Smooth muscle cell of the brain vasculature (primary cell): ENCODE measurements at regions not wholly inside any gene's neighbourhood (a gene's known extent, or its start where the extent isn't known, plus 50 kb on each side); places are given as distances from the start of the nearest gene placed in this dataset.

Experiments used
- DNase-seq: peaks from one replicate; pipeline ENCODE4 v3.0.0-alpha.2; 2012; ENCODE audit warnings: low read depth, low spot score

DNA sequence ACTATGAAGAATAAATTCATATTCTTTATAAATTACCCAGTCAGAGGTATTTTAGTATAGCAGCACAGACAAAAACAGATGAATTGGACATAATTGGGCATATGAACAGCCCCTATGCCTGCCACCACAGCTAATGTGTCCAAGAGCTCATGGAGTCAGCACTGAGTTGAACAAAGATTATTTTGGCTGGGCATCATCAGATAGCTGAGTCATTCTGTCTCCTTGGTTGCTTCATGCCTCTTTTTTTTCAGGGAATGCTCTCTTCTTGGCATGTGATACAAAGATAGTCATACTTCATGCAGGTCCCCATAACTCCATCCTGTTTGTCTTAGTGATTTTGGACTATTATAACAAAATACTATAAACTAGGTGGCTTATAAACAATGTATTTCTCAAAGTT lies 275.6 kb downstream of the TENT5A start:
- no peak for DNase-seq

DNA sequence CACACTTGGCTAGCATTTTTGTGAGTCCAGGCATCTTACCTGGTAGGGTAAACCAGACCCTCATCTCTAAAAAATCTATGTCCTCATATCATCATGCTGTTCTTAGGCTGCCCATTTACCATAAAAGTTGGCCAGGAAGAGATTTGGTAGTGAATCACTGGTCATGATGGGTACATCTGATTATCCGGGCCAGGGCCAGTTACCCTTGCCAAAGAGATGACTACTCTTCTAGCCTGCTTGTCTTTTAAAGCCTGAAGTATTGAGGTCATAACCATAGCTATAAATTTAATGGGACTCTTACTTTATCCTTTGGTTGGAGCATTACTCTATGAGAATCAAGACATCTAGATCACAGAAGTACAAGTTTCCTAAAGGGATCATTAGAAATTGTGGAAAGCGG lies 276.8 kb downstream of the TENT5A start:
- DNase-seq = no peak

DNA sequence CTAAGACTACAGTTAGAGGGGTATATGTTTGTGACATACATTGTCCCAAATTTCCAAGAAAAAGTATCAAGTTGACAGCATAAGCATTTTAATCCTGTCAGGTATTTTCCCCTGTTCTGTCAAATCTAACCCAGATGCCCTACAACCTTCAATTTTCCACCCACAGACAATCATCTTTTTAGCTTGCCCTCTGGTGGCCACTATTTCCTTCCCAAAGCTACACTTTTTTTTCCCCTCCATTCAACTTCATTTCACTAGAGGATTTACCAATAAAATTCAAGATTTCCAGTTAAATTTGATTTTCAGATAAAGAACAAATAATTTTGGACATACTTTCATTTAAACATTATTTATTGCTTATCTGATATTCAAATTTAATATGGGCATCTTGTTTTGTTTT lies 286.6 kb downstream of the TENT5A start:
- DNase-seq = no peak

DNA sequence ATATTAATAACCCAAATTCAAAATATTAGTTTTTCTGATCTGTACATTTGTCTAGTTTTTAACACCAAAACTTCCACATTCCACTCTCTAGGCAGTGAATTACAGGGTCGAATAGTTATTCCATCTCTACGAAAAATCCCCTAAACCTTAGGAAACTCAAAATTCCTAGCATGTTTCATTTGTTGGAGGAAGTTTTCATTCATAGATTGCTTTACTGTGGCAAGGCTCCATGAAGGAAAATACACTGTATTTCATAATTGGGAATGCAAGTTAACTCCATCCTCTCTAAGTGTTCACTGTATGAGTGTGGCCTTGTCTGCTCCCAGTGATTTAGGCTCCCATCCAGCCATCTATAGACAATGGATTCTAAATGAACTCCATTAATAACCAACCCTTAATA lies 296.1 kb downstream of the TENT5A start:
- DNase-seq = no peak

DNA sequence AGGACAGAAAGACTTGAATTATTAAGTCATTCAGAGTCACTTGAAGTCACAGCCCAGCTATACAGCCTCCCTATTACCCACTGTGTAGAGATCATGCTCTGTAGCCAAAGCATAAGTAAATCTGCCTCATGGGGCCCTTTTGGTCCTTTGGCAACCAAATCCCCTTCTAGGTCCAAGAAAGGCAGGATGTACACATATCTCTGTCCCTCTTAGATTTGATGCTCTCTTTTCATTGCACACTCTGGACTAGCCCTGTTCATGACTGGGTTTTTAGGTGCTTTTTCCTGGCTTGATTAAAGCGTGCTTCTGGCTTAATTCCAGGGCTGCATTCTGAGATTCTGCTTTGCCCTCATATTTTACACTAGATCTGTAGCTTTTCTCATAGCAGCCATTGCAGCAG lies 296.8 kb downstream of the TENT5A start:
- DNase-seq = no peak

DNA sequence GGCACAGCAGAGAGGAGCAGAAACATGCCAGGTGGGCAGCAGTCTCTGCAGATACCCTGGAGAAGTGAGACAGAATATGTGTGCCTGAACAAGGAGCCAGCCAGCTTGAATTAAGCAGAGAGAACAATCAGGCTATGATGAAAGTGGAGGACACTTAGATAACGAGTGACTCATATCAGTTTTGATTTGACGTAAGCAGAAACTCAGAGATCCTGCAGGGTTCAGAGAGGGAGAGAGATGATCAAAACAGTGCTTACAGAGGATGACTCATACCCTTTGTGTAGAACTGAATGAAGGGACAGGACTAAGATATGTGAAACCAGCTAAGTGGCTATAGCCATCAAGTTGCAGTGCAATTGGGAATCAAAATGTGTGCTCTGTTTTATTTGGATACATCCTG lies 300.7 kb downstream of the TENT5A start:
- peak; percentile 15 for DNase-seq

DNA sequence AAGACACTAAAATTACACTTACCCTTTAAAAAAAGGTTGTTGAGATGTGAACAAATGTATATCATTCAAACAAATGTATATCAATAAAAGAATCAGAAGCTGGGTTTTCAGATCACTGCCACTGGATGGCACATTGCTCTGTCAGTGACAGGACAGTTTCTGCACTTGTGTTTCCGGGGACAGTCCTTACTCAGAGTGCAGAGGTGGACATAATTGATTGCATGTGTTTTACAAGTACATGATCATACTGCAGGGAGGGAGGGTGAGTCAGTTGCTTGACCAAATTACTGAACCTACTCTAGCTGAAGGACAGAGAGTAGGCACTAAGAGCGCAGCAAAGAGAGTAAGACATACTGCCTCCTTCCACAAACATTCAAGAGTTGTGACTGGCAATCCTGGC lies 302.3 kb downstream of the TENT5A start:
- DNase-seq = no peak

DNA sequence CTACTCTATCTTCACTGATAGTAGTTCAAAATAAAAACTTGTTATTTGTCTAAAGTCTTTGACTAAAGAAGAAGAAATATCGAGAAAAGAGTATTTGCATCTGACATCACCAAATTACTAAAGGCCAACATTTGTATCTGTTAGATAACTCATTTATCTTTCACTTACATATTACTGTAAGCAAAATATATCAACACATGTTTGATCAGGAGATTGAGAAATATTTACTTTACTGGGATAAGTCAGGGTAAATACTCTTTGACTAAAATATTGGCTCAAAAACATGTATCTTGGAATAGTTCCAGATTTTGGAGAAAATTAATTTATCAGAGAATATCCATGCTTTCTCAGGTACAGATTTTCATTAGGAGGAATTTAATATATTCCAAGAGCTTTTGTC lies 306.0 kb downstream of the TENT5A start:
- no peak for DNase-seq

DNA sequence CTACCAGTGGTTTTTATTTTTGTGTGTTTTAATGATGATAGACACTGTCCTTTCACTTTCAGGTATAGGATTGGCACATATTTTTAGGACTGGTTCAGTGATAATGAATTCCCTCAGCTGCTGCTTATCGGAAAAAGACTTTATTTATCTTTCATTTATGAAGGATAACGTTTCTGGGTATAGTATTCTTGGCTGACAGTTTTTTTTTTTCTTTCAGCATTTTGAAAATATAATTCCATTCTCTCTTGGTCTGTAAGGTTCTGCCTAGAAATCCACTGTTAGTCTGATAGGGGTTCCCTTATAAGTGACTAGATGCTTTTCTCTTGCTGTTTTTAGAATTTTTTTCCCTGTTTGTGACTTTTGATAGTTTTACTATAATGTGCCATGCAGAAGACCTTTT lies 313.1 kb downstream of the TENT5A start:
- DNase-seq = no peak

DNA sequence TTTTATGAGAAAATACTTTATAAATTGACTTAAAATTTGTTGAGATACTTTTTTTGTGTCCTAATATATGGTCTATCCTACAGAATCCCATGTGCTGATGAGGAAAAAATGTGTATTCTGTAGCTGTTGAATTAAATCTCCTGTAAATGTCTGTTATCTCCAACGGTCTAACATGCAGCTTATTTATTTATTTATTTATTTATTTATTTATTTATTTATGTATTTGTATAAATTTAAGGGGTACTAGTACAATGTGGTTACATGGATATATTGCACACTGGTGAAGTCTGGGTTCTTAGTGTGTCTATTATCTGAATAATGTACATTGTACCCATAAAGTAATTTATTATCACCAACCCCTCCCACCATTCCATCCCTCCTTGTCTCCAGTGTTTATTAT lies 315.5 kb downstream of the TENT5A start:
- DNase-seq = no peak

DNA sequence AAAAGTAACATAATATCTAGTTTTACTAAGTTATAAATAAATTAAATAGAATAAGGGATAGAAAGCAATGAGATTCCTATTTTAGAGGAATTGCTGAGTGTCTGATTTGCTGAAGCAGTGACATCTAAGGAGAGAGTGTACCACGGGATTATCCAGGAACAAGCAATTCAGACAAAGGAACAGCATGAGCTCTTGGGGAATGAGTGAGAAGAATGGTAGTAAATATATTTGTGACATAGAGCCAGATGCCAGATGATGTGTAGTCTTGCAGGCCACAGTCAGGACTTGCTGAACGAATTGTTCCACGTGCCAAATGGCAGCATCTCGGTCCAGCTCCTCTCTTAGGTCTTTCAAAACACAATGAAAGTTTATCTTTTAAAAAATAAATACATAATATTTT lies 339.2 kb downstream of the TENT5A start:
- no peak for DNase-seq

DNA sequence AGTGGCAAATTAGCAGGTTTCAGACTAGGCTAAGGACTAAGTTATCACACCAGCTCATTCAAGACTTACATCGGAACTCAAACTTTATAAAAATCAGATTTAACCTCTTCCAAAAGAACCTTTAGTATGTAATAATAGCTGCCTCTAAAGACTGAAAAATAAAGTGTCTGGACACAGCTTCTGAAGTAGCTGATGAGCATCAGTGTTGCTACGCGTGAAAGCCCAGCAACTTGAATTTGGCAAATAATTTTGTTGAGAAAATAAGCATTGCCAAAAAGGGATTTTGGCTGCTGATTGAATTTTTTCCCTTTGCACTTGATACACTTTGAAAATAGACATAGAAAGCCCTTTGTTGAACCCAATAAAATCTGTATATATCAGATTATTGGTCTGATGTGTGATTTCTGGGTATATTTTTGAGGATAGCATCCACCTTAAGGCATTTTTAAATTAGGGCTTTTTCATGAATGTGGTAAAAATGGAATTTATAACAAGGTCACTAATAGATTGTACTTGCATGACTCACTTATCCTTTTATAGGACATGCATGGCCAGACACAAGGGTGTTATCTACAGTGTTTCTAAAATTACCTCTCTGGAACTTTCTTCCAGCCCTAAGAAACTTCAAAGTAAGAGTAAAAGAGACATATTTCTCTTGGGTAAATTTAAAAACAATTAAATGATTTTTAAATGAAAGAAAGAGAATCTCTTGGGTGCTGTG lies 350.4 kb downstream of the TENT5A start:
- DNase-seq = no peak

DNA sequence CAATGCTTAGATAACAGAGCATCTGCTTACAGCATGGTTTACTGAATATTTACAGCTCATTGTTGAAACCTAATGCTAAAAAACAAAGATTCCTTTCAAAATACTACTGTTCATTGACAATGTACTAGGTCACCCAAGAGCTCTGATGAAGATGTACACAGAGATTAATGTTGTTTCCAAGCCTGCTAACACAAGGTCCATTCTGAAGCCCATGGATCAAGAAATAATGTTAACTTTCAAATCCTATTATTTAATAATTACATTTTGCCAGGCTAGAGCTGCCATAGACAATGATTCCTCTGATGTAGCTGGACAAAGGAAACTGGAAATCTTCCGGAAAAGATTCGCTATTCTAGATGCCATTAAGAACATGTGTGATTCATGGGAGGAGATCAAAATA lies 355.6 kb downstream of the TENT5A start:
- DNase-seq = no peak

DNA sequence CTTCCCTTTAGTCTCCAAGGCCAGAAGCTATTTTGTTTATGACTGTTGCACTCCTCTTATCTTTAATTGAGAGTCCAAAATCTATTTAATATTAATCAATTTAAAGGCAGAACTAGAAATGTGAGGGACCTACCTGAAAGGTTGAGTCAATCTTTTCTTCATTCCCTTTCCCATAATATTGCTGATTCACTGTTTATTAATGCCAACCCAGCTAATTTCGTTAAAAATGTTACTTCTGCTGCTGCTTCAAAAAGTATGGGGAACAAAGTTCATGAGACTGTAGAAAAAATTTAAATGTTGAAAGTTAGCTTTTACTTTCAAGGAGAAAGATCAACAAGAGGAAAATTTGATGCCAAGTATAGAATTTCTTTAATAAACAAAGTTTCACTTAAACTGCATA lies 365.3 kb downstream of the TENT5A start:
- no peak for DNase-seq

DNA sequence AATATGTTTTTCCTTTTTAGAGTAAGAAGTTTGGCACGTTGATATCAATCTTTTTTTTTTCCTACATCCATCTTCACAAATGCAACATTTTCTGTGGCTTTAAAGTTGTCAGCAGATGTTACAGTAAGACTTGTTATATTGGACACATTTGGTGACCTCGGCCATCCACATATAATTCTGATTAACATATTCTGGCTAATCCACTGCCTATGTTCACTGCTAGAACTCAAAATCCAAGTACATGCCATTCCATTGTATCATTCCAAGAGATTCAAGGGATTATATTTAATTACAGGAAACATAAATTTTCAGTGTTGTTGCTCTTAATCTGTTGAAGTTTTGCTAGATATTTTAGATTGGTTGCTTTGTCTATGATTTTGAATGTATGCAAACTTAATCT lies 367.6 kb downstream of the TENT5A start:
- DNase-seq = no peak

DNA sequence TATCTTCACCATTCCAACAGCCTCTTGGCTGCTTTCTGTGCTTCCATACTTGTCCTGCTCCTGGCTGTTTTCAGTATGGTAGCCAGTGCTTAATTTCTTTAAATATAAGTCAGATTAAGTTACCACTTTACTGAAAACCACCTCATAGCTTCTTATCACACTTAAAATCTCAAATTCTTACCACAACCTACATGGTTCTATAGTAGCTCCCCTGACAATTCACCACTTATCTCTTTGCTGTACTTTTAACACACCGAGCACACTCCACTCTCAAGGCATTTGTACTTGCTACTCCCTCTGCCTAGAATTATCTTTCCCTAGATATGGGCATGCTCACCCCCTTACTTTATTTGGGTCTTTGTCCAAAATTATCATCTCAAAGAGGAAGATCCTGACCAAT lies 369.0 kb downstream of the TENT5A start:
- DNase-seq = no peak

DNA sequence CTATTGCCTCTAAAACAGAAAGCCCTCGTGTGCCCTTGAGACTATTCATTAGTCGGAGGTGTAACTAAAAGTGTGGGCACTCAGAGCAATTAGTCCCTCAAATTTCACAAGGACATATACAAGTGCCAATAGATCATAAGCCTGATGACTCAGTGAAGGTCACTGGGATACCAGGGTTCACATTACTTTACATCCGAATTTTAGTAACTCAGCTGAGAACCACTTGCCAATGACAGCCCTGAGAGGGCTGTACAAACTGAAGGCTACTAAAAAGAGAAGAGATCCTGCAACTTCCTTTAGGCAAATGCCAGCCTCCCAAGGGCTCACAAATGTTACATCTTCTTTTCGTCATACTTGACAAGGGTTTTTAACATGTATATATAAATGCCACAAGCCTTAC lies 369.6 kb downstream of the TENT5A start:
- no peak for DNase-seq

DNA sequence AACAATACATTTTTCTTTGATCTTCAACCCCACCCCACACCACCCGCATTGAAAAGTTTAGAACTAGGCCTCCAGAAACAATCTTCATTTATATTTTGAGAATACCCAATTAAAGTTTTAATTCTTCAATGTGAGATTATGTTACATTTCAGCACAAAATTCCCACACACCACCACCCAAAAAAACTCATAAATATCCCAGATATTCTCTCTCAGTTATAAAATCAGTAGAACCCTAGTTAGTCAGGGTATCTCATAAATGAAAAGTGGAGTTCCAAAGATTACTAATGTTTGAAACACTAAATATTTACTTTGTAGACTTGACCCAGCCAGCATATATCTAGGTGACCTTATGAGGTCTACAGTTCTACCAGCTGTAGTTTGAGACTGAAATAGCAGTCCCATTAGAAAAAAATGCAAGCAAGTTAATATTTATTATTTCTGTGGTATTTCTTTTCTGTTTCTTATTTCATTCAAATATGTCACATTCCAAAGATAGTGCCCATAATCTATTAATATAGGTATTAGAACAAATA lies 371.0 kb downstream of the TENT5A start:
- DNase-seq = no peak

DNA sequence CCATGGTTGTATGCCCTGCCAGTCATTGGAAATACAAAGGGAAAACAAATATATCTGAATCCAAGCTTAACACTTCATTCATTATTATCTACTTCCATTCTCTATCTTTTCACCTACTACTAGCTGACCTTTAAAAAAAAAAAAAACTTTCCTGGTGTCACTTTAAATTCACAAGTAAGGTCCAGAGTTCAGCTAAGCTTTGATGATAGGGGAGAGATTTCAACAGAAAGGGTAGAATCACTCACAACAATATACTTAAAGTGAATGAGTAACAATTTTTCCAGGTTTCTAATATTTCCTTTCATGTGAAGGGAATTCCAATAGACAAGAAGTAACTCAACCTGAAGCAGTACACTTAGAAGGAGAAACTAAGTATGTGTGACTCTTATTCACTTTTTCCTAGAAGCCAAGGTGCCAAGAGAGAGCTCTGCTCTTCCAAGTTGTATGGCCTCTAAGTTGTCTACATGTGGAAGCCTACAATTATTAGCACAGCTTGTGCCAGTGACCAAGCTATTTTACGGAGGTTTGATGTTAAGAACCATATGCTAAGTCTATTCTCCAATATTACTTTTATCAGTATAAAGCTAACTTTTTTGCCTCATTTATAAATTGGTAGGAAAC lies 371.7 kb downstream of the TENT5A start:
- no peak for DNase-seq

DNA sequence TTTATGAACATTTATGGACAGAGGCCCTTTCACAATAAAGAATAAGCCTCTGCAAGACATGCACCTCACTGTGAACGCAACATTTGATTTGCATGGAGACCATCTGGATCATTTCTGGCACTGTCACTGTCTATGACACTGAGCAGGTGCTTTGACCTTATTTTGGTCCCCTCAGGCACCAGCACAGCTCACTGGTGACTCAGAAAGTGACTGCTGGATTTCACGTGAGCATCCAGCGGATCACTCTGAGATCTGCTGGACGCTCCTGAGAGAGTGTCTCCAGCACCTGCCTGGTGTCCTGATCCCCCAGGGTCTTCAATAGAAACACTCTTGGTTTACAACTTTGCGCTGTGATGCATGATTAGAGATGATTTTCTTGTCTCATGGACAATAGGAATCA lies 375.7 kb downstream of the TENT5A start:
- no peak for DNase-seq

DNA sequence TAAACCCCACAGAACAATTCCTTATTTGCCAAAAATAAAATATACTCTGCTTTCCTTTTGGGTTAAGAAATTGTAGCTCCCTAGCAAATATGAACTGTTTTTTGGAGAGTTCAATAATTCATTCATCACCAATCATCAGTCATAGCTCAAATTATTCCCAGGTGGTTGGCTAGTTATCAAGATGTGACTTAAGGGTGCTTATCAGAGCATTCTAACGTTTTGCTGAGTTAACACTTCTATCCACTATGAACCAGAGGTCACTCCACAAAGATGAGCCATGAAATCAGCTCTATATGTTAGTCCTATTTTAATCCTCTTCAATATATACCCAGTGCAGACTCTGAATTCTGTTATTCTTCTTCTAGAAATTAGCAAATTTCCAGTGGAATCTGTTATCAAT lies 379.1 kb downstream of the TENT5A start:
- DNase-seq = no peak

DNA sequence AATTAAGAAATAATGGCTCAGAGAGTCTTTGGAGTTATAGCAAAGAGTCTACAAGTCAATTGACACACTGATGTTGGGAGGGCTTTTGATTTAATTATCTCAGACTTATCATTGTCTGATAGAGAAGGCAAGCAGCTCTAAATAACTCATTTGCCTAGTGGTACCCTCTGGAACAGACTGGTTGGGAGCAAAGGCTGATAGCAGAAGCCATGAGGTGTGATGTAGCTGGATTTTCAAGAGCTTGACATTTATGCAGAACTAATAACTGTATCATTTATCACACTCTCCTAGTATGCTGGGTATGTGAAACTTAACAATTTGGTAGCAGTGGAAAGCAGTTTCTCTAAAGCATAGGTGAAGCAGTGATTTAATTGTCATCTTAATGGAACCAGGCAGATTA lies 380.6 kb downstream of the TENT5A start:
- no peak for DNase-seq

DNA sequence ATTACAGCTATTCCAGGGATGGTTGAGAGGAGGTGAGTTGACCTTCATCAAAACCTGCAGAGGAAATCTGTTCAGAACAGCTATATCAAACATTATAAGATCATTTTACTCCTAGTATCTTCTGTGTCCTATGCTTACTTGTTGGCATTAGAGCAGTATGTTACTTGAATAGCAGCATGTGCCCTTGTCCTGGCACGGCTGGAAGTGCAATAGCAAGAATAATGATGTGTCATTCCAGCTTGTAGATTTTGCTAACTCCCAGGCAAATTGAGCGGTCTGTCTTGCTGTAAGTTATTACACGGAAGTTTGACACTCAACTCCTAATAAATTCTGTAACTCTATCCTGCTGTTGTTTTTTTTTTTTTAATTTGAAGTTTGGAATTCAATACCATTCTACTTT lies 385.5 kb downstream of the TENT5A start:
- no peak for DNase-seq

DNA sequence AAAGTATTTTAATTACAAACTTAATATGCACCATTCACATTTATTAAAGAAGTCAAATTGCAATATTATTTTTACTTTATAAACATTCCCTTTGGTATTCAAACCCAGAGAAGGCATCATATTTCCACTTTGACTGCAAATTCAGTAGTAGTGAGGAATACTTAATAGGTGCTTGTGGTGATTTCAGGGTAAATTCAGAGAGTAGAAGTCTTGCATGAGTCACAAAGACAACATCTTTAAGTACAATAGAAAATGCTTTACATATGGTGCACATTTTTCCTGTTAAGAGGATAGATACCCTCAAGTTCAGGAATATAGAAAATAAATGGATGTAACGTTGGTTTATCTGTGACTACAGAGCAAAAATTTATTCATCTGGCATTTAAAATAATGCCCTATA lies 390.2 kb downstream of the TENT5A start:
- DNase-seq = peak; percentile 41
